Endothelial cell (in vitro differentiated cells): ENCODE measurements at regions not wholly inside any gene's neighbourhood (a gene's known extent, or its start where the extent isn't known, plus 50 kb on each side); places are given as distances from the start of the nearest gene placed in this dataset.
A peak's percentile ranks its signal among the peaks of the same experiment; 100 is the strongest.
"Not testable (repeated sequence)": the region's sequence is repeated elsewhere in the genome, so short reads cannot be mapped to it uniquely, and the experiment has no call there.

Experiments used
- DNase-seq: peaks from one replicate; pipeline ENCODE4 v3.0.0; 2021; ENCODE audit warnings: low spot score
- H3K27ac Mint-ChIP-seq: one replicate; pipeline ENCODE4 v1.8.0; 2021; ENCODE audit warnings: mixed read lengths, inconsistent platforms; ENCODE audit not compliant: unreplicated experiment
- H3K27me3 Mint-ChIP-seq: one replicate; pipeline ENCODE4 v1.8.0; 2021; ENCODE audit warnings: mild to moderate bottlenecking, moderate library complexity, mixed read lengths, inconsistent platforms; ENCODE audit not compliant: unreplicated experiment
- H3K36me3 Mint-ChIP-seq: one replicate; pipeline ENCODE4 v1.8.0; 2021; ENCODE audit warnings: mild to moderate bottlenecking, low read depth, mixed read lengths, inconsistent platforms; ENCODE audit not compliant: unreplicated experiment
- H3K4me1 Mint-ChIP-seq: one replicate; pipeline ENCODE4 v1.8.0; 2021; ENCODE audit warnings: mild to moderate bottlenecking, mixed read lengths, inconsistent platforms; ENCODE audit not compliant: unreplicated experiment
- H3K4me3 Mint-ChIP-seq: one replicate; pipeline ENCODE4 v1.8.0; 2021; ENCODE audit warnings: mild to moderate bottlenecking, mixed read lengths, inconsistent platforms; ENCODE audit not compliant: unreplicated experiment
- H3K9me3 Mint-ChIP-seq: one replicate; pipeline ENCODE4 v1.8.0; 2021; ENCODE audit warnings: mixed read lengths, inconsistent platforms; ENCODE audit not compliant: unreplicated experiment
- TF ChIP-seq, protein P1 (sequence below): fragments of 200-600 bp; sonication (generic); IDR thresholded peaks from one replicate; pipeline ENCODE4 v1.5.0; 2021; ENCODE audit warnings: antibody characterized with exemption; ENCODE audit not compliant: unreplicated experiment

DNA sequence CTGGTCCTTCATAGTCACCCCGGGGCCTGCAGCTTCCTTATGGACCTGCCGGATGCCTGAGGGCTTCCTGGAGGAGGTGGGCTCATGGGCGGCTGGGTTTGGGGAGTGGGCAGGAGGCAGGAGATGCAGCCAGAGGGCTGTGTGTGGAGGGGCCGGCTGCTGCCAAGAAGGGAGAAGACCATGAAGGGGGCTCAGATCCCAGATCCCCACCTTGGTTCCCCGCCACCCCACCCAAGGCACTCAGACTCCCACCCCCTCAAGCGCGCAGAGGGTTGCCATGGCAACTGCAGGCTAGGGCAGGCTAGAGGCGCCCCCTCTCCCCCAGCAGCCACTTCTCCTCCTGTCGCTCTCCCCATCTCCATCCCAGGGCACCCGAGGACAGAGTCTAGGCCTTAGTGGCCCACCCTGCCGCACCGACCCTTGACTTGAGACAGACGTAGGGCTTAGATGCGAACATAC is 104.5 kb downstream of the CRLF3 start:
- Mint-ChIP-seq H3K27me3 (peaks cover 1% of the 10 kb centered on the region), H3K4me1 (peaks cover 7% of the 10 kb centered on the region), H3K4me3 (no peak overlapping the region), H3K27ac (no peak overlapping the region), H3K9me3 (no peaks in the 10 kb centered on the region), H3K36me3 (no peaks in the 10 kb centered on the region)
- no peak for DNase-seq
- TF ChIP-seq, protein P1, sequence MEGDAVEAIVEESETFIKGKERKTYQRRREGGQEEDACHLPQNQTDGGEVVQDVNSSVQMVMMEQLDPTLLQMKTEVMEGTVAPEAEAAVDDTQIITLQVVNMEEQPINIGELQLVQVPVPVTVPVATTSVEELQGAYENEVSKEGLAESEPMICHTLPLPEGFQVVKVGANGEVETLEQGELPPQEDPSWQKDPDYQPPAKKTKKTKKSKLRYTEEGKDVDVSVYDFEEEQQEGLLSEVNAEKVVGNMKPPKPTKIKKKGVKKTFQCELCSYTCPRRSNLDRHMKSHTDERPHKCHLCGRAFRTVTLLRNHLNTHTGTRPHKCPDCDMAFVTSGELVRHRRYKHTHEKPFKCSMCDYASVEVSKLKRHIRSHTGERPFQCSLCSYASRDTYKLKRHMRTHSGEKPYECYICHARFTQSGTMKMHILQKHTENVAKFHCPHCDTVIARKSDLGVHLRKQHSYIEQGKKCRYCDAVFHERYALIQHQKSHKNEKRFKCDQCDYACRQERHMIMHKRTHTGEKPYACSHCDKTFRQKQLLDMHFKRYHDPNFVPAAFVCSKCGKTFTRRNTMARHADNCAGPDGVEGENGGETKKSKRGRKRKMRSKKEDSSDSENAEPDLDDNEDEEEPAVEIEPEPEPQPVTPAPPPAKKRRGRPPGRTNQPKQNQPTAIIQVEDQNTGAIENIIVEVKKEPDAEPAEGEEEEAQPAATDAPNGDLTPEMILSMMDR: no peak

DNA sequence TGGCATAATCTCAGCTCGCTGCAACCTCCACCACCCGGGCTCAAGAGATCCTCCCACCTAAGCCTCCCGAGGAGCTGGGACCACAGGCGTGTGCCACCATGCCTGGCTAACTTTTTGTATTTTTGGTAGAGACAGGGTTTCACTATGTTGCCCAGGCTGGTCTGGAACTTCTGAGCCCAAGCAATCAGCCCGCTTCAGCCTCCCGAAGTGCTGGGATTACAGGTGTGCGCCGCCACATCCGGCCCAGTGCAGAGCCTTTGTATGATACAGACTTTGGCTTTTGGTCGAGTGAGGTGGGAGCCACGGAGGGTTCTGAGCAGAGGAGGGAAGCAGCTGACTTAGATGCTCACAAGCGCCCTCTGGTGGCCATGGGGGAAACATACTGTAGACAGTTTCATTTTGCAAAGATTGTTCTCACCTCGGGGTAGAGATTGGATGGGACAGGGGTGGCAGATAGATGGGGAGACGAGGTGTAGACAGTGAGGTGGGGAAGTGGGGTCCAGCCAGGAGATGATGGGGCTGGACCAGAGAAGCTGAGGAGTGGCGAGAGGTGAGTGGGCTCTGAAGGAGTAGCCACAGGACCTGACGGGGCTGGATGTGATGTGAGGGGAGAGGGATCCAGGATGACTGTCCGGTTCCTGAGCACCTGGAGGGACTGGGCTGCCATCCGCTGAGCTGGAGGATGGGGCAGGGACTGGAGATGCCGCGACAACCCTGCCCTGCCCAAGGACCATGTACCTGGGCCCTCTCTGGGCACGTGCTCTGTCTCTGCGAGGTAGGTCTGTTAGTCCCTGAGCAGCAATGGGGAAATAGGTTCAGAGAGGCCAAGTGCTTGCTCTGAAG is 105.1 kb downstream of the CRLF3 start:
- peaks cover 10% of the 10 kb centered on the region for H3K4me1 Mint-ChIP-seq

DNA sequence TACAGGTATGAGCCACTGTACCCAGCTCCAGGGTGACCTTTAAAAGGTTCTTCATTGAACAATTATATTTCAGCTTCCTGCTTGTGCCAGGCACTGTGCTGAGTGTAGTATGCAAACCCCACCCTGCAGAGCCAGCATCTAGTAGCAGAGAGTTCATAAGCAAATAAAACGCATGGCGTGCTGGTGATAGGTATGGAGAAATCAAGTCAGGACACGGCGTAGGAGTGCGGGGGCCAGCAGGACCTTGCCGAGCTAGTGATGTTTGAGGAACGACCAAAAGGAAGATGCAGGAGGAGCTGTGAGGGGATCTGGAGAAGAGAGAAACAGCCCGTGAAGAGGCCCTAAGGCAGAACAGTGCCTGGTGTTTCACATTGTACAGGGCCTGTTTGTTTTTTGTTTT is 105.8 kb downstream of the CRLF3 start:
- H3K36me3 Mint-ChIP-seq, DNase-seq, H3K27me3 Mint-ChIP-seq, H3K9me3 Mint-ChIP-seq: not testable (repeated sequence)
- H3K4me3 Mint-ChIP-seq: peak overlapping the region; percentile 12
- H3K27ac Mint-ChIP-seq: peak overlapping the region; percentile 39
- peaks cover 14% of the 10 kb centered on the region for H3K4me1 Mint-ChIP-seq

More for the DNA sequence above, 105.1 kb downstream of the CRLF3 start:
- H3K9me3 Mint-ChIP-seq, H3K27ac Mint-ChIP-seq, H3K27me3 Mint-ChIP-seq, H3K36me3 Mint-ChIP-seq, H3K4me3 Mint-ChIP-seq: not testable (repeated sequence)
- TF ChIP-seq, protein P1: peak; percentile 78
- DNase-seq: peak; percentile 71

DNA sequence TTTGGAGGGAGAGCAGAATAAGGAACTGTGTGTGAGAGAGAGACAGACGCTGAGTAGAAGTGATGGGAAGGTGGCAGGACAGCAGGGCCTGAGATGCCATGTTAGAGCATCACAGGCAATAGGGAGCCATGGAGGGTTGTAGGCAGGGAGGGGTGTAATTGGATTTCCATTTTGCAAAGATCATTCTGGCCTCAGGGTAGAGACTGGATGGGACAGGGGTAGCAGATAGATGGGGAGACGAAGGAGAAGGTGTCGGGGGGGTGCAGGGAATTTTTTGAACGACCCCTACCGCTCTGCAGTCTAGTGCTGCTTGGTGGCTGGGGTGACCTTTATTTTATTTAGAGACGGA is 106.4 kb downstream of the CRLF3 start:
- peaks cover 18% of the 10 kb centered on the region for H3K4me1 Mint-ChIP-seq
- peak overlapping the region; percentile 7 for H3K4me3 Mint-ChIP-seq
- peak overlapping the region; percentile 49 for H3K27ac Mint-ChIP-seq
- not testable (repeated sequence) for H3K9me3 Mint-ChIP-seq, H3K27me3 Mint-ChIP-seq, DNase-seq, H3K36me3 Mint-ChIP-seq

DNA sequence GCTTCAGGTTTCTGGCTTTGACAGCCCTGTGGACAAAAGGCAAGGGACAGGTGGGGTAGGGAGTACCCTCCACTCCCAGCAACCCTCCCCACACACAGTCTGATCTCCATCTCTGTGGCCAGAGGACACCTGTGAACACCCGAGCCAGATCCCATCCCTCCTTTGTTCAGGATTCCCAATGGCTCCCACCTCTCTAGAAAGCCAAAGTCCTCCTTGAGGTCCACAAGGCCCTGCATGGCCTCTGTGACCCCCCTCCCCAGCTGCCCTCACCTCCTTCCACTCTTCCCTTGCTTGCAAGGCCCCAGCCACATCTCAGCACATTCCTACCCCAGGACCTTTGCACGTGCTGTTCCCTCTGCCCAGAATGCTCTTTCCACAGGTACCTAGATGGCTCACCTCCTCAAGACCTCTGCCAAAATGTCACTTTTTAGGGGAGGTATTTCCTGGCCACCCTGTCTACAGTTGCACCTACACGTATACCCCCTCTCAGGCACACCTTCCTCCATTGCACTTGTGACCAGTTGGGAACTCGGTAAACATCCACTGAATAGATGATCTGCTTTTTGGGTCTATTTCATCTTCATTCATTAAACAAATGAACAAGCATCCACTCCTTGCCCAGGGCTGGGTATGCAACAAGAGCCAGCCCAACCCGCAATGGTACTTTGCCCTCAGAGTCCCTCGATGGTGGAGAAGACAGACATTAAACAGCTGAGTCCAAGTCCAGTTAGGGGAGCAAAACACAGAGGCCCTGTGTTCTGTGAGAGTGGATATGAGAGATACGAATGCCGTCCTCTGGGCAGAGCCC is 107.0 kb downstream of the CRLF3 start:
- no peaks in the 10 kb centered on the region for H3K36me3 Mint-ChIP-seq
- H3K9me3 Mint-ChIP-seq: no peaks in the 10 kb centered on the region
- peaks cover 18% of the 10 kb centered on the region for H3K4me1 Mint-ChIP-seq
- no peak for DNase-seq
- peak overlapping the region; percentile 49 for H3K27ac Mint-ChIP-seq
- peaks cover 3% of the 10 kb centered on the region for H3K27me3 Mint-ChIP-seq
- peak overlapping the region; percentile 7 for H3K4me3 Mint-ChIP-seq
- TF ChIP-seq, protein P1: no peak
